Activated CD8-positive, alpha-beta T cell treated with anti-CD3 and anti-CD28 coated beads for 36 hours (primary cell): ENCODE measurements at regions not wholly inside any gene's neighbourhood (a gene's known extent, or its start where the extent isn't known, plus 50 kb on each side); places are given as distances from the start of the nearest gene placed in this dataset.

Source experiments
- ATAC-seq: fragments of 200-7000 bp; cut with Tn5 transposase; one replicate; pipeline ENCODE4 v1.10.0; 2021; ENCODE audit warnings: mild to moderate bottlenecking, moderate library complexity
- CTCF ChIA-PET: fragments of 350-600 bp; sonication (Branson Sonifier 250); formaldehyde crosslinking; loops from one replicate; lab custom pipeline; 2021; ENCODE audit warnings: antibody characterized with exemption; lab: Charles Lee
- POLR2A ChIA-PET: fragments of 350-600 bp; sonication (Branson Sonifier 250); formaldehyde crosslinking; loops from one replicate; lab custom pipeline; 2021; ENCODE audit warnings: antibody characterized with exemption; lab: Charles Lee
- DNase-seq: peaks from one replicate; pipeline ENCODE4 v3.0.0-alpha.2; 2020
- H3K27ac Mint-ChIP-seq: one replicate; pipeline ENCODE4 v1.8.0; 2021; ENCODE audit warnings: mild to moderate bottlenecking, mixed read lengths
- H3K27me3 Mint-ChIP-seq: one replicate; pipeline ENCODE4 v1.8.0; 2021; ENCODE audit warnings: mixed read lengths
- H3K36me3 Mint-ChIP-seq: one replicate; pipeline ENCODE4 v1.8.0; 2021; ENCODE audit warnings: low read depth, mixed read lengths
- H3K4me1 Mint-ChIP-seq: one replicate; pipeline ENCODE4 v1.8.0; 2021; ENCODE audit warnings: low read depth, mixed read lengths
- H3K4me3 Mint-ChIP-seq: one replicate; pipeline ENCODE4 v1.8.0; 2021; ENCODE audit warnings: mild to moderate bottlenecking, moderate library complexity, mixed read lengths
- H3K9me3 Mint-ChIP-seq: one replicate; pipeline ENCODE4 v1.8.0; 2021; ENCODE audit warnings: mixed read lengths
- intact Hi-C: fragments of 100-400 bp; cut with micrococcal nuclease; formaldehyde crosslinking; loops from one replicate; pipeline ENCODE4 v1.10.0; 2022
- TF ChIP-seq, protein P1 (sequence below): fragments of 200-600 bp; IDR thresholded peaks from one replicate; pipeline ENCODE4 v1.8.0; 2022; ENCODE audit warnings: antibody characterized with exemption, mild to moderate bottlenecking

DNA sequence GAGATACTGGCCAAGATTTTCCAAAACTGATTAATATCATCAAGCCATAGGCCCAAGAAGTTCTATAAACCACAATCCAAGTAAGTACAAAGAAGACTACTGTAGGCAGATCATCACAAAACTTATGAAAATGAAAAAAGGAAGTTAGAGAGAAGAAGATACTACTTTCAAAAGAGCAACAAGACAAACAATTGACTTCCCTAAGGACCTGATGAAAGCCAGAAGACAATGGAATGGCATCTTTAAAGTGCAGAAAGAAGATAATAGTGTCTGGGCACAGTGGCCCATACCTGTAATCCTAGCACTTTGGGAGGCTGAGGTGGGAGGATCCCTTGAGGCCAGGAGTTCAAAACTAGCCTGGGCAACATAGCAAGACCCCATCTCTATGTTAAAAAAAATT lies 243.1 kb downstream of the PRDM2 start:
- Mint-ChIP-seq H3K4me1 (no peaks in the 10 kb centered on the region), H3K27me3 (peaks cover 14% of the 10 kb centered on the region), H3K27ac (no peak overlapping the region), H3K36me3 (no peaks in the 10 kb centered on the region), H3K9me3 (peaks cover 12% of the 10 kb centered on the region), H3K4me3 (no peak overlapping the region)
- no peak for ATAC-seq
- no peak for DNase-seq
- ChIA-PET POLR2A (no interaction called here), CTCF (no interaction called here)
- TF ChIP-seq, protein P1, sequence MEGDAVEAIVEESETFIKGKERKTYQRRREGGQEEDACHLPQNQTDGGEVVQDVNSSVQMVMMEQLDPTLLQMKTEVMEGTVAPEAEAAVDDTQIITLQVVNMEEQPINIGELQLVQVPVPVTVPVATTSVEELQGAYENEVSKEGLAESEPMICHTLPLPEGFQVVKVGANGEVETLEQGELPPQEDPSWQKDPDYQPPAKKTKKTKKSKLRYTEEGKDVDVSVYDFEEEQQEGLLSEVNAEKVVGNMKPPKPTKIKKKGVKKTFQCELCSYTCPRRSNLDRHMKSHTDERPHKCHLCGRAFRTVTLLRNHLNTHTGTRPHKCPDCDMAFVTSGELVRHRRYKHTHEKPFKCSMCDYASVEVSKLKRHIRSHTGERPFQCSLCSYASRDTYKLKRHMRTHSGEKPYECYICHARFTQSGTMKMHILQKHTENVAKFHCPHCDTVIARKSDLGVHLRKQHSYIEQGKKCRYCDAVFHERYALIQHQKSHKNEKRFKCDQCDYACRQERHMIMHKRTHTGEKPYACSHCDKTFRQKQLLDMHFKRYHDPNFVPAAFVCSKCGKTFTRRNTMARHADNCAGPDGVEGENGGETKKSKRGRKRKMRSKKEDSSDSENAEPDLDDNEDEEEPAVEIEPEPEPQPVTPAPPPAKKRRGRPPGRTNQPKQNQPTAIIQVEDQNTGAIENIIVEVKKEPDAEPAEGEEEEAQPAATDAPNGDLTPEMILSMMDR = no peak
- intact Hi-C loops = no loop called here

DNA sequence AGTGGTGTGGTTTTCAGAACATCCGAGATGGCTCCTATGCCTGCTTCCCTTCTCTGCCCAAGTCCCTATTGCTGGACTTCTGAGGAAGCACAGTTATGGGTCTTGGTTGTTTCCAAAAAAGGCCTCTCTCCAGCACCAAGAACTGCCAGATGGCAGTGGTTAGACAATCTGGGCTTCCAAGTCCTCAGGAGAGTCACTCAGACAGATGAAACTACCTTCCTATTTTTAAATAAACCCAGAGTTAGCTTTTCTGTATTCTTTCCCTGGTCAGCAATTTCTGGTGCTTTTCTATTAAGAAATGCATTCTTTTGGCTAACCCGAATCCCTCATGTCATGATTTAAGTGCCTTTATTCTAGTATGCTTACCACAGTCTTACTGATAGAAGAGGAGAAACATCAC lies 245.9 kb downstream of the PRDM2 start:
- POLR2A ChIA-PET = no interaction called here
- H3K4me3 Mint-ChIP-seq = no peak overlapping the region
- TF ChIP-seq, protein P1 = no peak
- H3K36me3 Mint-ChIP-seq = no peaks in the 10 kb centered on the region
- no peak for DNase-seq
- H3K27me3 Mint-ChIP-seq = peaks cover 7% of the 10 kb centered on the region
- CTCF ChIA-PET = no interaction called here
- intact Hi-C loops = no loop called here
- ATAC-seq = no peak
- peaks cover 12% of the 10 kb centered on the region for H3K9me3 Mint-ChIP-seq
- no peak overlapping the region for H3K27ac Mint-ChIP-seq
- no peaks in the 10 kb centered on the region for H3K4me1 Mint-ChIP-seq

DNA sequence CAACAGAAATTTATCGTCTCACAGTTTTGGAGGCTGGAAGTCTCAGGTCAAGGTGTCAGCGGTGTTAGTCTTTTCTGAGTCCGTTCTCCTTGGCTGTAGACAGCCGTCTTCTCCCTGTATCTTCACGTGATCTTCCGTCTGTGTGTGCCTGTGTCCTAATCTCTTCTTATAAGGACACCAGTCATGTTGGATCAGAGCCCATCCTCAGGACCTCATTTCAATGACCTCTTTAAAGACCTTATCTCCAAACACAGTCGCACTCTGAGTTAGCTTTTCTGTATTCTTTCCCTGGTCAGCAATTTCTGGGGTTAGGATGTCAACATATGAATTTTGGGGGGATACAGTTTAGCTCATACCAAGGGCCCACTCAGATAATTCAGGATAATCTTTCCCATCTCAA lies 247.7 kb downstream of the PRDM2 start:
- Mint-ChIP-seq H3K36me3 (no peaks in the 10 kb centered on the region), H3K4me3 (no peak overlapping the region), H3K27me3 (peaks cover 5% of the 10 kb centered on the region), H3K9me3 (peaks cover 5% of the 10 kb centered on the region), H3K4me1 (no peaks in the 10 kb centered on the region), H3K27ac (no peak overlapping the region)
- CTCF ChIA-PET = no interaction called here
- ATAC-seq (no peak), DNase-seq (no peak)
- TF ChIP-seq, protein P1 = no peak
- POLR2A ChIA-PET = no interaction called here
- intact Hi-C loops = no loop called here

DNA sequence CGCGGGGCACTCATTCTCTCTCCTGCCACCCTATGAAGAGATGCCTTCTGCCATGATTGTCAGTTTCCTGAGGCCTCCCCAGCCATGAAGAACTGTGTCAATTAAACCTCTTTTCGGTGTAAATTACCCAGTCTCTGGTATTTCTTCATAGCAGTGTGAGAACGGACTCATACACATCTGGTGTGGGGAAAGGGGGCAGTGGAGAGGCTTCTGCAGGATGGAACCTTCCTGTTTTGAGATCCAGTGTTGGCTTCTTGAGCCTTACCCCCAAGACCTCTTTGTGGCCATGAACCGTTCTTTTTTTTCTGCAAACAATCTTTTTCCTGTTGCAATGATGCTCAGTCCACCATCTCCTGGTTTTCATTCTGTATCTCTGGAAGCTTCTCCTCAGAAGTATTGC lies 248.4 kb downstream of the PRDM2 start:
- peaks cover 5% of the 10 kb centered on the region for H3K27me3 Mint-ChIP-seq
- no peaks in the 10 kb centered on the region for H3K36me3 Mint-ChIP-seq
- ChIA-PET CTCF (interaction anchor here (0.9 kb wide), 1 partner anchor 12 kb away, joined by 3 read pairs; no protein-coding TSS in a partner anchor), POLR2A (no interaction called here)
- no peak overlapping the region for H3K27ac Mint-ChIP-seq
- H3K4me3 Mint-ChIP-seq = no peak overlapping the region
- no peak for DNase-seq
- intact Hi-C loops = no loop called here
- H3K9me3 Mint-ChIP-seq = no peaks in the 10 kb centered on the region
- TF ChIP-seq, protein P1 = no peak
- H3K4me1 Mint-ChIP-seq = no peaks in the 10 kb centered on the region
- ATAC-seq = no peak

DNA sequence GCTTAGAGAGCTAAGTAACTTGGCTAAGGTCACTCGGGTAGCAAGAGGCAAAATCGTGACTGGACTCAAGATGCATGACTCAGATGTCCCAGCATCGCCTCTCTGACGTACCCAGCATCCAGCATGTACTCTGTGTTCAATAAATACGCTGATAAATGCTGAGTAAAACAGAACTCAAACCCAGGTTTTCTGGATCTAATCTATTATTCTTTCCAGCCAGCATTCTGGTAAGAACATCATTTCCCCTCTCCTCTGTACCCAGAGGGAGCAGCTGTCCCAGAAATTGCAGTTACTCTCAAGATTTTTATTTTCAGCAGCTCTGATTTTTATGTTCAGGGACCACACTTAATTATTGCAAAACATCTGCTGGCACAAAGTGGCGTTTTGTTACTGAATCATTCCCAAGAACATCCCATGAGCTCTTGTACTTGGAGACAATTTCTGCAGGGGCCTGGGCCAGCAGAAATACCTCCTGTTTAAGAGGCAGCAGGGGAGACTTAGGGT lies 249.0 kb downstream of the PRDM2 start:
- H3K9me3 Mint-ChIP-seq = no peaks in the 10 kb centered on the region
- no peak for ATAC-seq
- H3K27me3 Mint-ChIP-seq = peaks cover 4% of the 10 kb centered on the region
- no peaks in the 10 kb centered on the region for H3K36me3 Mint-ChIP-seq
- CTCF ChIA-PET = interaction anchor here (0.9 kb wide), 1 partner anchor 11 kb away, joined by 3 read pairs; no protein-coding TSS in a partner anchor
- intact Hi-C loops = no loop called here
- H3K4me1 Mint-ChIP-seq = no peaks in the 10 kb centered on the region
- DNase-seq = no peak
- POLR2A ChIA-PET = interaction anchor here (0.6 kb wide), 1 partner anchor 118 kb away, joined by 3 read pairs; no protein-coding TSS in a partner anchor
- TF ChIP-seq, protein P1 = no peak
- H3K27ac Mint-ChIP-seq = no peak overlapping the region
- H3K4me3 Mint-ChIP-seq = no peak overlapping the region
